ENCODE measurements at regions not wholly inside any gene's neighbourhood (a gene's known extent, or its start where the extent isn't known, plus 50 kb on each side); places are given as distances from the start of the nearest gene placed in this dataset.

DNA sequence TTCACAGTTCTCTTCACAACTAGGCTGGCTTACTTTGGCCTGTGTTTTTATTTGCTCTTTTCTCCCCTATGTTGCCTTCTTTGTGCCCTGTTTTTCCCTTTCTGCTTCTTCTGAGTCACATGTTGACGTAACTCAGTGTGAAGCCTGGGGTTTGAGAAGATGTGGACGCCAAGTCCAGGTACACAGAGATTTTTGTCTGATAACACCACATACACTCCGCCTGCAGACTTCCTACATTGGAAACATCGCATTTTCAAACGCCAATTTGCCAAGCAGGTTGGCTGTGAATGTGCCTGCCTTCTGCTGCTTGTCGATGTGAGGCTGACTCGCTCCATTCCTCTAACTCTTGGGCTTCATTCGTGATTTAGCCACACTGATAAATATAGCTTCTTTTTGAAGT, 62.6 kb upstream of the FN1 start:
- H3K4me3 ChIP-seq (ENCODE audit: low read depth in 1 of 3, low read length in 3 of 3) = no peak overlapping the region
- H3K27ac ChIP-seq (ENCODE audit: low read depth in 1 of 2, low read length in 2 of 2) = no peak overlapping the region
- DNase-seq (ENCODE audit: low spot score) = no peak
- H3K36me3 ChIP-seq (ENCODE audit: control insufficient read depth in 4 of 4, insufficient read depth in 3 of 4, low read depth in 1 of 4, low read length in 3 of 4) = no peaks in the 10 kb centered on the region
- no peaks in the 10 kb centered on the region for H3K4me1 ChIP-seq (ENCODE audit: control insufficient read depth in 4 of 4, insufficient read depth in 4 of 4, low read length in 3 of 4)
- TF ChIP-seq HNF4A (conservative IDR thresholded peaks at IDR 0.05) (peak in 1 of 2 donors; percentile 13), FOXA2 (IDR thresholded peaks at IDR 0.05) (no peak)
- 68% methylated on average over 8 of the region's 8 CpGs for WGBS
- no peaks in the 10 kb centered on the region for H3K27me3 ChIP-seq (ENCODE audit: control insufficient read depth in 4 of 4, insufficient read depth in 4 of 4, low read length in 3 of 4)
- no peak overlapping the region for H3K9ac ChIP-seq (ENCODE audit: low read depth in 1 of 2, low read length in 2 of 2)
- no peaks in the 10 kb centered on the region for H3K9me3 ChIP-seq (ENCODE audit: control insufficient read depth in 4 of 4, low read length in 3 of 4)

DNA sequence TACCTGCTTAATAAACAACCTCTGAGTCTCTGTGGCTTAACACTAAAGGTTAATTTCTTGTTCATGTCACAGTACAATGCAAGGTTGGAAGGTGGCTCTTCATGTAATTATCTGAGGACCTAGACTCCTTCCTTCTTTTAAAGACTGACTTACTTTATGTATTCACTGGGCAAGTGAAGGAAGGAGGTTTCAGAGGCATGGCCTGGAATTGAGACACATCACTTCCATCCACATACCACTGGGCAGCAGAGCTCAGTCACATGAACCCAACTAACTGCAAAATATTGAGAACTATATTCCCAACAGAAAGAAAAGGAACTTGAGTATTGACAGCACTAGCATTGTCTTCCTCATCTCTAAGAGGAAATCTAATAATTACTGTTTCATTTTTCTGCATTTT, 57.5 kb upstream of the FN1 start:
- no peak for DNase-seq (ENCODE audit: low spot score)
- Histone ChIP-seq H3K4me1 (ENCODE audit: control insufficient read depth in 4 of 4, insufficient read depth in 4 of 4, low read length in 3 of 4) (no peaks in the 10 kb centered on the region), H3K36me3 (ENCODE audit: control insufficient read depth in 4 of 4, insufficient read depth in 3 of 4, low read depth in 1 of 4, low read length in 3 of 4) (no peaks in the 10 kb centered on the region), H3K4me3 (ENCODE audit: low read depth in 1 of 3, low read length in 3 of 3) (no peak overlapping the region), H3K27ac (ENCODE audit: low read depth in 1 of 2, low read length in 2 of 2) (no peak overlapping the region), H3K9ac (ENCODE audit: low read depth in 1 of 2, low read length in 2 of 2) (no peak overlapping the region), H3K27me3 (ENCODE audit: control insufficient read depth in 4 of 4, insufficient read depth in 4 of 4, low read length in 3 of 4) (no peaks in the 10 kb centered on the region), H3K9me3 (ENCODE audit: control insufficient read depth in 4 of 4, low read length in 3 of 4) (no peaks in the 10 kb centered on the region)
- TF ChIP-seq, protein P1, sequence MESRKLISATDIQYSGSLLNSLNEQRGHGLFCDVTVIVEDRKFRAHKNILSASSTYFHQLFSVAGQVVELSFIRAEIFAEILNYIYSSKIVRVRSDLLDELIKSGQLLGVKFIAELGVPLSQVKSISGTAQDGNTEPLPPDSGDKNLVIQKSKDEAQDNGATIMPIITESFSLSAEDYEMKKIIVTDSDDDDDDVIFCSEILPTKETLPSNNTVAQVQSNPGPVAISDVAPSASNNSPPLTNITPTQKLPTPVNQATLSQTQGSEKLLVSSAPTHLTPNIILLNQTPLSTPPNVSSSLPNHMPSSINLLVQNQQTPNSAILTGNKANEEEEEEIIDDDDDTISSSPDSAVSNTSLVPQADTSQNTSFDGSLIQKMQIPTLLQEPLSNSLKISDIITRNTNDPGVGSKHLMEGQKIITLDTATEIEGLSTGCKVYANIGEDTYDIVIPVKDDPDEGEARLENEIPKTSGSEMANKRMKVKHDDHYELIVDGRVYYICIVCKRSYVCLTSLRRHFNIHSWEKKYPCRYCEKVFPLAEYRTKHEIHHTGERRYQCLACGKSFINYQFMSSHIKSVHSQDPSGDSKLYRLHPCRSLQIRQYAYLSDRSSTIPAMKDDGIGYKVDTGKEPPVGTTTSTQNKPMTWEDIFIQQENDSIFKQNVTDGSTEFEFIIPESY (IDR thresholded peaks at IDR 0.05) = no peak
- no peak for TF ChIP-seq REST (IDR thresholded peaks at IDR 0.05)
- no peak for TF ChIP-seq SP1 (IDR thresholded peaks at IDR 0.05)
- no peak for TF ChIP-seq HNF4A (conservative IDR thresholded peaks at IDR 0.05)
- no peak for TF ChIP-seq EGR1 (IDR thresholded peaks at IDR 0.05; ENCODE audit: low read depth in 2 of 2)
- TF ChIP-seq NR2F2 (IDR thresholded peaks at IDR 0.05) = no peak
- TF ChIP-seq HNF4G (IDR thresholded peaks at IDR 0.05) = no peak
- no peak for TF ChIP-seq RAD21 (IDR thresholded peaks at IDR 0.05)
- no peak for TF ChIP-seq JUND (IDR thresholded peaks at IDR 0.05)
- no peak for TF ChIP-seq YY1 (IDR thresholded peaks at IDR 0.05)
- no peak for TF ChIP-seq FOXA2 (IDR thresholded peaks at IDR 0.05)
- TF ChIP-seq RXRA (IDR thresholded peaks at IDR 0.05) = no peak
- TF ChIP-seq ATF3 (IDR thresholded peaks at IDR 0.05) = no peak

- WGBS = 80% methylated on average over 3 of the region's 3 CpGs
- H3K27ac ChIP-seq (ENCODE audit: low read depth in 1 of 2, low read length in 2 of 2) = no peak overlapping the region
- DNase-seq (ENCODE audit: low spot score) = no peak
- no peak overlapping the region for H3K9ac ChIP-seq (ENCODE audit: low read depth in 1 of 2, low read length in 2 of 2)
- no peaks in the 10 kb centered on the region for H3K27me3 ChIP-seq (ENCODE audit: control insufficient read depth in 4 of 4, insufficient read depth in 4 of 4, low read length in 3 of 4)
- no peaks in the 10 kb centered on the region for H3K36me3 ChIP-seq (ENCODE audit: control insufficient read depth in 4 of 4, insufficient read depth in 3 of 4, low read depth in 1 of 4, low read length in 3 of 4)
- H3K9me3 ChIP-seq (ENCODE audit: control insufficient read depth in 4 of 4, low read length in 3 of 4) = no peaks in the 10 kb centered on the region
- TF ChIP-seq TAF1 (conservative IDR thresholded peaks at IDR 0.05) (no peak), RXRA (IDR thresholded peaks at IDR 0.05) (no peak), RAD21 (IDR thresholded peaks at IDR 0.05) (peak; percentile 29 to 47), EGR1 (IDR thresholded peaks at IDR 0.05; ENCODE audit: low read depth in 2 of 2) (no peak)
- H3K4me3 ChIP-seq (ENCODE audit: low read depth in 1 of 3, low read length in 3 of 3) = no peak overlapping the region
- H3K4me1 ChIP-seq (ENCODE audit: control insufficient read depth in 4 of 4, insufficient read depth in 4 of 4, low read length in 3 of 4) = no peaks in the 10 kb centered on the region
These were observed 53.5 kb upstream of the FN1 start for GRCh38 chr2:215489288-215489848.

Measured in liver (tissue), 7 donors.